ENCODE measurements at regions not wholly inside any gene's neighbourhood (a gene's known extent, or its start where the extent isn't known, plus 50 kb on each side); places are given as distances from the start of the nearest gene placed in this dataset.
"Not testable (repeated sequence)": the region's sequence is repeated elsewhere in the genome, so short reads cannot be mapped to it uniquely, and the experiment has no call there.

GRCh38 chr19:37317403-37318209 is 53.3 kb upstream of the ZNF527 start:
- TF ChIP-seq, protein P1, sequence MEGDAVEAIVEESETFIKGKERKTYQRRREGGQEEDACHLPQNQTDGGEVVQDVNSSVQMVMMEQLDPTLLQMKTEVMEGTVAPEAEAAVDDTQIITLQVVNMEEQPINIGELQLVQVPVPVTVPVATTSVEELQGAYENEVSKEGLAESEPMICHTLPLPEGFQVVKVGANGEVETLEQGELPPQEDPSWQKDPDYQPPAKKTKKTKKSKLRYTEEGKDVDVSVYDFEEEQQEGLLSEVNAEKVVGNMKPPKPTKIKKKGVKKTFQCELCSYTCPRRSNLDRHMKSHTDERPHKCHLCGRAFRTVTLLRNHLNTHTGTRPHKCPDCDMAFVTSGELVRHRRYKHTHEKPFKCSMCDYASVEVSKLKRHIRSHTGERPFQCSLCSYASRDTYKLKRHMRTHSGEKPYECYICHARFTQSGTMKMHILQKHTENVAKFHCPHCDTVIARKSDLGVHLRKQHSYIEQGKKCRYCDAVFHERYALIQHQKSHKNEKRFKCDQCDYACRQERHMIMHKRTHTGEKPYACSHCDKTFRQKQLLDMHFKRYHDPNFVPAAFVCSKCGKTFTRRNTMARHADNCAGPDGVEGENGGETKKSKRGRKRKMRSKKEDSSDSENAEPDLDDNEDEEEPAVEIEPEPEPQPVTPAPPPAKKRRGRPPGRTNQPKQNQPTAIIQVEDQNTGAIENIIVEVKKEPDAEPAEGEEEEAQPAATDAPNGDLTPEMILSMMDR (IDR thresholded peaks at IDR 0.05; ENCODE audit: low read depth, low read length), result no peak
- peak overlapping the region; percentile 87 for H3K4me3 ChIP-seq (ENCODE audit: low read depth, low read length)

DNA sequence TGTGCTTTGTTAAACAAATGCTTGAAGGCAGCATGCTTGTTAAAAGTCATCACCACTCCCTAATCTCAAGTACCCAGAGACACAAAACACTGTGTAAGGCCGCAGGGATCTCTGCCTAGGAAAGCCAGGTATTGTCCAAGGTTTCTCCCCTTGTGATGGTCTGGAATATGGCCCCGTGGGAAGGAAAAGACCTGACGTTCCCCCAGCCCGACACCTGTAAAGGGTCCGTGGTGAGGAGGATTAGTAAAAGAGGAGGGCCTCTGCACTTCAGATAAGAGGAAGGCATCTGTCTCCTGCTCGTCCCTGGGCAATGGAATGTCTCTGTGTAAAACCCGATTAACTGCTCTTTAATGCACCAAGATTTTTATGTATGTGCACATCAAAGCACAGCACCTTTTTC is 49.9 kb upstream of the ZNF527 start:
- not testable (repeated sequence) for H3K4me3 ChIP-seq (ENCODE audit: low read depth, low read length)

All from WI38 (cell line).